ENCODE measurements at regions not wholly inside any gene's neighbourhood (a gene's known extent, or its start where the extent isn't known, plus 50 kb on each side); places are given as distances from the start of the nearest gene placed in this dataset.

GRCh38 chr20:56978475-56978874 is 288.0 kb downstream of the BMP7 start:
- DNase-seq, result no peak

- no peak for DNase-seq
Measured at GRCh38 chr20:56979125-56979524, 287.3 kb downstream of the BMP7 start.

- no peak for DNase-seq
Measured at GRCh38 chr20:56981301-56981700, 285.1 kb downstream of the BMP7 start.

GRCh38 chr20:56983813-56984212 is 282.6 kb downstream of the BMP7 start:
- DNase-seq, result no peak

GRCh38 chr20:56985066-56985685 is 281.3 kb downstream of the BMP7 start:
- DNase-seq, result no peak

GRCh38 chr20:56986476-56986875 is 280.0 kb downstream of the BMP7 start:
- DNase-seq, result no peak

- no peak for DNase-seq
Measured at GRCh38 chr20:56986931-56987720, 279.3 kb downstream of the BMP7 start.

GRCh38 chr20:56987986-56988385 is 278.5 kb downstream of the BMP7 start:
- DNase-seq, result no peak

GRCh38 chr20:56988446-56988845 is 278.0 kb downstream of the BMP7 start:
- DNase-seq, result no peak

- no peak for DNase-seq
Measured at GRCh38 chr20:56989516-56989915, 276.9 kb downstream of the BMP7 start.

- DNase-seq, result no peak
Measured at GRCh38 chr20:56993020-56993559, 273.4 kb downstream of the BMP7 start.

GRCh38 chr20:56994006-56994405 is 272.4 kb downstream of the BMP7 start:
- no peak for DNase-seq

- no peak for DNase-seq
Measured at GRCh38 chr20:56995149-56995548, 271.3 kb downstream of the BMP7 start.

- DNase-seq, result no peak
Measured at GRCh38 chr20:56995635-56996075, 270.8 kb downstream of the BMP7 start.

GRCh38 chr20:56996533-56996932 is 269.9 kb downstream of the BMP7 start:
- no peak for DNase-seq

GRCh38 chr20:56998438-56998837 is 268.0 kb downstream of the BMP7 start:
- no peak for DNase-seq

GRCh38 chr20:57000441-57000968 is 265.9 kb downstream of the BMP7 start:
- DNase-seq, result no peak

GRCh38 chr20:57001126-57001767 is 265.2 kb downstream of the BMP7 start:
- no peak for DNase-seq

GRCh38 chr20:57002066-57002570 is 264.3 kb downstream of the BMP7 start:
- DNase-seq, result no peak

GRCh38 chr20:57003012-57003411 is 263.4 kb downstream of the BMP7 start:
- DNase-seq, result no peak

GRCh38 chr20:57004416-57004815 is 262.0 kb downstream of the BMP7 start:
- DNase-seq, result no peak

GRCh38 chr20:57004951-57005933 is 261.2 kb downstream of the BMP7 start:
- DNase-seq, result no peak

Data from activated CD4-positive, alpha-beta T cell treated with anti-CD3 and anti-CD28 coated beads, Interleukin-2, amount 50 U/mL, for 4 hours (primary cell).